MM.1S (cell line): ENCODE measurements at regions not wholly inside any gene's neighbourhood (a gene's known extent, or its start where the extent isn't known, plus 50 kb on each side); places are given as distances from the start of the nearest gene placed in this dataset.

Experiments
- DNase-seq: peaks from one replicate; pipeline ENCODE4 v3.0.0-alpha.2; 2015
- H2AFZ ChIP-seq: fragments of 300-600 bp; sonication (generic); 2 replicates; pipeline ENCODE4 v1.6.0; 2016; ENCODE audit warnings: antibody characterized with exemption, low read length
- H3F3A ChIP-seq: fragments of 300-600 bp; sonication (generic); 2 replicates; pipeline ENCODE4 v1.6.1; 2016; ENCODE audit warnings: mild to moderate bottlenecking, antibody characterized with exemption, low read length, moderate library complexity, mixed read lengths; ENCODE audit not compliant: insufficient read depth
- H3K27ac ChIP-seq: fragments of 300-600 bp; sonication (generic); 2 replicates; pipeline ENCODE4 v1.5.1; 2016; ENCODE audit warnings: mild to moderate bottlenecking, low read length
- H3K27me3 ChIP-seq: fragments of 300-600 bp; sonication (generic); replicated peaks from 2 replicates; pipeline ENCODE4 v1.6.0; 2016; ENCODE audit warnings: low read length; ENCODE audit not compliant: insufficient read depth
- H3K36me3 ChIP-seq: fragments of 300-600 bp; sonication (generic); replicated peaks from 2 replicates; pipeline ENCODE4 v1.6.1; 2016; ENCODE audit warnings: mild to moderate bottlenecking, low read length, mixed read lengths; ENCODE audit not compliant: insufficient read depth
- H3K4me1 ChIP-seq: fragments of 300-600 bp; sonication (generic); 2 replicates; pipeline ENCODE4 v1.6.1; 2016; ENCODE audit warnings: low read length, mixed read lengths
- H3K4me2 ChIP-seq: fragments of 300-600 bp; sonication (generic); 2 replicates; pipeline ENCODE4 v1.6.0; 2016; ENCODE audit warnings: low read depth, low read length
- H3K4me3 ChIP-seq: fragments of 300-600 bp; sonication (generic); 2 replicates; pipeline ENCODE4 v1.5.1; 2016; ENCODE audit warnings: low read length, mixed read lengths
- H3K79me2 ChIP-seq: fragments of 300-600 bp; sonication (generic); 2 replicates; pipeline ENCODE4 v1.6.1; 2016; ENCODE audit warnings: mixed run types, low read length, mixed read lengths
- H3K9ac ChIP-seq: fragments of 300-600 bp; sonication (generic); 2 replicates; pipeline ENCODE4 v1.6.1; 2016; ENCODE audit warnings: low read length, mixed read lengths
- H3K9me2 ChIP-seq: fragments of 300-600 bp; sonication (generic); replicated peaks from 2 replicates; pipeline ENCODE4 v1.6.1; 2016; ENCODE audit warnings: mild to moderate bottlenecking, low read length, mixed read lengths; ENCODE audit not compliant: insufficient read depth
- H3K9me3 ChIP-seq: fragments of 300-600 bp; sonication (generic); replicated peaks from 2 replicates; pipeline ENCODE4 v1.6.1; 2016; ENCODE audit warnings: mild to moderate bottlenecking, low read length, mixed read lengths; ENCODE audit not compliant: insufficient read depth
- H4K20me1 ChIP-seq: fragments of 300-600 bp; sonication (generic); 2 replicates; pipeline ENCODE4 v1.6.1; 2016; ENCODE audit warnings: mild to moderate bottlenecking, low read length, moderate library complexity, mixed read lengths; ENCODE audit not compliant: insufficient read depth
- CTCF ChIP-seq: fragments of 300-600 bp; sonication (generic); IDR thresholded peaks from 2 replicates; pipeline ENCODE4 v1.5.1; 2016; ENCODE audit warnings: antibody characterized with exemption, low read length, mixed read lengths
- EZH2 ChIP-seq: fragments of 300-600 bp; sonication (generic); optimal IDR thresholded peaks from 2 replicates; pipeline ENCODE3; 2017; ENCODE audit warnings: low read depth, mild to moderate bottlenecking, antibody characterized with exemption, low read length, mixed read lengths
- EZH2phosphoT487 ChIP-seq: fragments of 300-600 bp; sonication (generic); IDR thresholded peaks from 2 replicates; pipeline ENCODE4 v1.6.1; 2018; ENCODE audit warnings: antibody characterized with exemption, low read length

- Histone ChIP-seq H3K4me1 (no peaks in the 10 kb centered on the region), H3K27me3 (no peaks in the 10 kb centered on the region), H2AFZ (no peak overlapping the region), H4K20me1 (no peaks in the 10 kb centered on the region), H3K9me2 (no peaks in the 10 kb centered on the region), H3K9me3 (no peaks in the 10 kb centered on the region), H3K36me3 (no peaks in the 10 kb centered on the region), H3K4me2 (no peak overlapping the region), H3K27ac (no peak overlapping the region), H3K4me3 (no peak overlapping the region), H3K9ac (no peak overlapping the region), H3K79me2 (no peaks in the 10 kb centered on the region), H3F3A (no peaks in the 10 kb centered on the region)
- TF ChIP-seq EZH2 = no peak
- no peak for TF ChIP-seq EZH2phosphoT487
- no peak for TF ChIP-seq CTCF
- no peak for DNase-seq
These were observed 158.1 kb upstream of the GMDS start for GRCh38 chr6:2403546-2403945.

GRCh38 chr6:2396846-2397630, 151.6 kb upstream of the GMDS start:
- DNase-seq = no peak
- H3K9me3 ChIP-seq = no peaks in the 10 kb centered on the region
- no peak overlapping the region for H3K4me3 ChIP-seq
- no peak for TF ChIP-seq CTCF
- no peak for TF ChIP-seq EZH2phosphoT487
- H3K79me2 ChIP-seq = no peaks in the 10 kb centered on the region
- no peaks in the 10 kb centered on the region for H3K27me3 ChIP-seq
- H3K9me2 ChIP-seq = no peaks in the 10 kb centered on the region
- H3K27ac ChIP-seq = no peak overlapping the region
- H3K4me2 ChIP-seq = no peak overlapping the region
- H3K9ac ChIP-seq = no peak overlapping the region
- no peaks in the 10 kb centered on the region for H3K36me3 ChIP-seq
- H4K20me1 ChIP-seq = no peaks in the 10 kb centered on the region
- no peaks in the 10 kb centered on the region for H3F3A ChIP-seq
- H3K4me1 ChIP-seq = no peaks in the 10 kb centered on the region
- H2AFZ ChIP-seq = no peak overlapping the region

GRCh38 chr6:2396042-2396657, 150.7 kb upstream of the GMDS start:
- no peak for DNase-seq
- Histone ChIP-seq H3K4me2 (no peak overlapping the region), H3K27me3 (no peaks in the 10 kb centered on the region), H3K9me2 (no peaks in the 10 kb centered on the region), H3K9me3 (no peaks in the 10 kb centered on the region), H2AFZ (no peak overlapping the region), H3K27ac (no peak overlapping the region), H4K20me1 (no peaks in the 10 kb centered on the region), H3F3A (no peaks in the 10 kb centered on the region), H3K4me3 (no peak overlapping the region), H3K4me1 (no peaks in the 10 kb centered on the region), H3K79me2 (no peaks in the 10 kb centered on the region), H3K9ac (no peak overlapping the region), H3K36me3 (no peaks in the 10 kb centered on the region)
- no peak for TF ChIP-seq CTCF
- TF ChIP-seq EZH2 = no peak
- TF ChIP-seq EZH2phosphoT487 = no peak
